ENCODE measurements at regions not wholly inside any gene's neighbourhood (a gene's known extent, or its start where the extent isn't known, plus 50 kb on each side); places are given as distances from the start of the nearest gene placed in this dataset.
"Not testable (repeated sequence)": the region's sequence is repeated elsewhere in the genome, so short reads cannot be mapped to it uniquely, and the experiment has no call there.

DNA sequence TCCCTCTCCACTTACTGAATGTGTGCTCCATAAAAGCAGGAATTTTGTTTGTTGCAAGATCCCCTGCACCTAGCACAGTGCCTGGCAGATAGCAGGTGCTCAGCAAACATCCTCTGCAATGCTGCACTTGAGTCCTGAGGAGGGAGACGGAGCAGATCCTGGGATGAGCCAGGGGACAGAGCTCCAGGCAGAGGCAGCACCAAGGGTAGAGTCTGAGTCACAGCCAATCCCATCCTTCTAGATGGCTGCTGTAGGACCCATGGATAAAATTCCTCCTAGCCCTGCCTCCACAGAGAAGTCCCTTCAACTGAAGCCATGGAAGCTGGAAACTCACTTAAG, 59.3 kb upstream of the SULF2 start:
- H3K27me3 ChIP-seq (replicated peaks; ENCODE audit: insufficient read depth, low read depth, low read length, poor library complexity); H3K9me3 ChIP-seq (ENCODE audit: low read depth, low read length, poor library complexity, severe bottlenecking); BruUV-seq (replicated peaks); H3K27ac ChIP-seq (ENCODE audit: low read depth, low read length, poor library complexity, severe bottlenecking); DNase-seq (ENCODE audit: low spot score); H3K4me1 ChIP-seq (ENCODE audit: insufficient read depth, low read length, poor library complexity, severe bottlenecking); POLR2A ChIA-PET (ENCODE audit: low non-redundant PET); H3K4me3 ChIP-seq (ENCODE audit: low read depth, low read length, poor library complexity, severe bottlenecking); CTCF ChIA-PET; H3K36me3 ChIP-seq (ENCODE audit: insufficient read depth, low read length, poor library complexity, severe bottlenecking): not testable (repeated sequence)
- intact Hi-C loops (cut with micrococcal nuclease; ENCODE audit: unreplicated experiment), result loop anchor here (10.0 kb wide), 1 partner anchor 50 kb away; no protein-coding TSS in a partner anchor

DNA sequence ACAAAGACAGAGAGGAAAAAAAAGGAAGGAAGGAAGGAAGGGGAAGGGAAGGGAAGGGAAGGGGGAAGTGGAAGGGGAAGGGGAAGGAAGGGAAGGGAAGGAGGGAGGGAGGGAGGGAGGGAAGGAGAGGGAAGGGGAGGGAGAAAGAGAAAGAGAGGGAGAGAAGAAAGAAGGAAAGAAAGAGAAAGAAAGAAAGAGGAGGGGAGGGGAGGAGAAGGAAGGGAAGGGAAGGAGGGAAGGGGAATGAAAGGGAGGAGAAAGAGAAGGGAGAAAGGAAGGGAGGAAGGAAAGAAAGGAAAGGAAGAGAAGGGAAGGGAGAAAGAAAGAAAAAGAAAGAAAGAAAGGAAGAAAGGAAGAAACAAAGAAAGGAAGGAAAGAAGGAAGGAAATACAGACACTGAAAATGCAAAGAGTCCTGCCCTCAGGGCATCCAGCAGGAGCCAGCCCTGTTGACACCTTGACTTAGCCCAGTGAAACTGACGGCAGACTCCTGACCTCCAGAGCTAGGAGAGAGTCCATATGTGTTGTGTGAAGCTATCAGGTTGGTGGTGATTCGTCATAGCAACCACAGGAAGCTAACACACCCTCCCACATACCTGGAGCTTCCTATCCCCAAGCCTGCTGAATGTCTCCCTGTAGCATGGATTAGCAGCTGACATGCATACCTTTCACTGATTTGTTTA, 58.7 kb upstream of the SULF2 start:
- CTCF ChIA-PET, result no interaction called here
- Histone ChIP-seq H3K36me3 (ENCODE audit: insufficient read depth, low read length, poor library complexity, severe bottlenecking) (no peaks in the 10 kb centered on the region), H3K4me3 (ENCODE audit: low read depth, low read length, poor library complexity, severe bottlenecking) (no peak overlapping the region), H3K27ac (ENCODE audit: low read depth, low read length, poor library complexity, severe bottlenecking) (no peak overlapping the region), H3K9me3 (ENCODE audit: low read depth, low read length, poor library complexity, severe bottlenecking) (no peaks in the 10 kb centered on the region), H3K4me1 (ENCODE audit: insufficient read depth, low read length, poor library complexity, severe bottlenecking) (no peaks in the 10 kb centered on the region), H3K27me3 (replicated peaks; ENCODE audit: insufficient read depth, low read depth, low read length, poor library complexity) (no peaks in the 10 kb centered on the region)
- TF ChIP-seq EZH2 (IDR thresholded peaks at IDR 0.05; ENCODE audit: borderline replicate concordance, low read depth, low read length, poor library complexity, severe bottlenecking), result no peak
- TF ChIP-seq, protein P1, sequence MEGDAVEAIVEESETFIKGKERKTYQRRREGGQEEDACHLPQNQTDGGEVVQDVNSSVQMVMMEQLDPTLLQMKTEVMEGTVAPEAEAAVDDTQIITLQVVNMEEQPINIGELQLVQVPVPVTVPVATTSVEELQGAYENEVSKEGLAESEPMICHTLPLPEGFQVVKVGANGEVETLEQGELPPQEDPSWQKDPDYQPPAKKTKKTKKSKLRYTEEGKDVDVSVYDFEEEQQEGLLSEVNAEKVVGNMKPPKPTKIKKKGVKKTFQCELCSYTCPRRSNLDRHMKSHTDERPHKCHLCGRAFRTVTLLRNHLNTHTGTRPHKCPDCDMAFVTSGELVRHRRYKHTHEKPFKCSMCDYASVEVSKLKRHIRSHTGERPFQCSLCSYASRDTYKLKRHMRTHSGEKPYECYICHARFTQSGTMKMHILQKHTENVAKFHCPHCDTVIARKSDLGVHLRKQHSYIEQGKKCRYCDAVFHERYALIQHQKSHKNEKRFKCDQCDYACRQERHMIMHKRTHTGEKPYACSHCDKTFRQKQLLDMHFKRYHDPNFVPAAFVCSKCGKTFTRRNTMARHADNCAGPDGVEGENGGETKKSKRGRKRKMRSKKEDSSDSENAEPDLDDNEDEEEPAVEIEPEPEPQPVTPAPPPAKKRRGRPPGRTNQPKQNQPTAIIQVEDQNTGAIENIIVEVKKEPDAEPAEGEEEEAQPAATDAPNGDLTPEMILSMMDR (conservative IDR thresholded peaks at IDR 0.05; ENCODE audit: low read depth, low read length), result no peak
- POLR2A ChIA-PET (ENCODE audit: low non-redundant PET), result no interaction called here
- no TSS peak for BruUV-seq (replicated peaks)
- DNase-seq (ENCODE audit: low spot score), result no peak
- intact Hi-C loops (cut with micrococcal nuclease; ENCODE audit: unreplicated experiment), result loop anchor here (10.0 kb wide), 1 partner anchor 51 kb away; no protein-coding TSS in a partner anchor

DNA sequence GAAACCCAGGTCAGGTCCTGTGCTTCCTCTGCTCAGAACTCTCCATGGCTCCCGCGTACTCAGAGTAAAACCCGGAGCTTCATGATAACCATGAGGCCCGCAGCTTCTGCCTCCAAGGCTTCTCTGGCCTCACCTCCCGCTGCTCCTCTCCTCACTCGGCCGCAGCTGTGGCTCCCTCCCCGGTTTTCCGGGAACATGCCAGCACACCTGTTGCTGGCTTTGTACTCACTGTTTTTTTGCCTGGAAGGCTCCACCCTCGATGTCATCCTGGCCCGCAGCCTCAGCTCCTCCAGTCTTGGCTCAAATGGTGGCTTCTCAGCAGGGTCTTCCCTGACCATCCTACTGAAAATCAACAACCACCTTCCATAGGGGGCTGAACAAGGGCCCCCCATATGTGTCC, 57.7 kb upstream of the SULF2 start:
- BruUV-seq (replicated peaks); H3K4me1 ChIP-seq (ENCODE audit: insufficient read depth, low read length, poor library complexity, severe bottlenecking); H3K27ac ChIP-seq (ENCODE audit: low read depth, low read length, poor library complexity, severe bottlenecking); POLR2A ChIA-PET (ENCODE audit: low non-redundant PET); H3K9me3 ChIP-seq (ENCODE audit: low read depth, low read length, poor library complexity, severe bottlenecking); H3K4me3 ChIP-seq (ENCODE audit: low read depth, low read length, poor library complexity, severe bottlenecking); CTCF ChIA-PET; H3K27me3 ChIP-seq (replicated peaks; ENCODE audit: insufficient read depth, low read depth, low read length, poor library complexity); DNase-seq (ENCODE audit: low spot score); H3K36me3 ChIP-seq (ENCODE audit: insufficient read depth, low read length, poor library complexity, severe bottlenecking): not testable (repeated sequence)
- intact Hi-C loops (cut with micrococcal nuclease; ENCODE audit: unreplicated experiment), result loop anchor here (10.0 kb wide), 1 partner anchor 52 kb away; no protein-coding TSS in a partner anchor

DNA sequence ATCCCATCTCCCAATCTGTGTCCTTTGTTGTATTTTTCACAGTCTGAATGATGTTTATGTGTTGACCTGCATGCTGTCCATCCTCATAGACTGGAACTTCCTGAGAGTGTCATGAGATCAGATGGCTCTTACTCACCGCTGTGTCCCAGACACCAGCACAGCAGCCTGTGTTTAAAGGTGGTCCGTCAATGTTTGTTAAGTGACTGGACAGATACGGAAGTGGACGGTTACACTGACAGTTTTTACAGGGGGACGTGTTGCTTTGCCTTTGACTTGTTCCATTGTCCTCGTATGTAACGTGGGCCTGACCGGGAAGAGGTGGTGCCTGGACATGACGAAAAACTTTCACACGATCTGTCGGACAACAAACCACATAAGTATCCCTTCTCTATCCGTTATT, 56.7 kb upstream of the SULF2 start:
- H3K27me3 ChIP-seq (replicated peaks; ENCODE audit: insufficient read depth, low read depth, low read length, poor library complexity); H3K4me1 ChIP-seq (ENCODE audit: insufficient read depth, low read length, poor library complexity, severe bottlenecking); BruUV-seq (replicated peaks); POLR2A ChIA-PET (ENCODE audit: low non-redundant PET); DNase-seq (ENCODE audit: low spot score); CTCF ChIA-PET; H3K9me3 ChIP-seq (ENCODE audit: low read depth, low read length, poor library complexity, severe bottlenecking); H3K36me3 ChIP-seq (ENCODE audit: insufficient read depth, low read length, poor library complexity, severe bottlenecking); H3K4me3 ChIP-seq (ENCODE audit: low read depth, low read length, poor library complexity, severe bottlenecking); H3K27ac ChIP-seq (ENCODE audit: low read depth, low read length, poor library complexity, severe bottlenecking): not testable (repeated sequence)
- intact Hi-C loops (cut with micrococcal nuclease; ENCODE audit: unreplicated experiment), result loop anchor here (10.0 kb wide), 1 partner anchor 53 kb away; no protein-coding TSS in a partner anchor

DNA sequence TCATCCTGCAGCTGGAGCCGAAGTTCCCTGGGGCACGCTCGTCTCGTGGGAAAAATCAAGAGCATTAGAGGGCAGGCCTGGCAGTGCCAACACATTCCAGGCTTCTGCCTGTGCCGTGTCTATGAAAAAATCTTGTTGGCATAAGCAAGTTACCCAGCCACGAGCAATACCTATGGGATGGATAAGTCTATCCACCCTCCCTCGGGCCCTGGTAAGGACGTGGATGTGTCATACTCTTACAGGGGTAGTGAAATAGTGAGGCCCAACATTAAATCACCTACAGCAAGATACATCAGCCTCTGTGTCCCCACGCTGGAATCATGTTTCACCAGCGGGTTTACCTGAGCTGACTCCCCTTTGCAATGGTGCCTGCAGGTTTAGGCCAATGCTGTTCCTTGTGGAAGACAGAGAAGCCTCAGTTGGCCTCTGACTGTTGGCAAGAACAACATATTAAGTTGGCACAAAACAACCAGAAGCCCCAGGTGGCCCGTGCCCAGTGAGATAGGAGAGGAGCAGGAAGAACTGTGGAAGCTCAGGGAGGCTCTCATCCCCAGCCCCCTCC, 51.1 kb upstream of the SULF2 start:
- H3K4me1 ChIP-seq (ENCODE audit: insufficient read depth, low read length, poor library complexity, severe bottlenecking); DNase-seq (ENCODE audit: low spot score); BruUV-seq (replicated peaks); CTCF ChIA-PET; H3K27ac ChIP-seq (ENCODE audit: low read depth, low read length, poor library complexity, severe bottlenecking); H3K27me3 ChIP-seq (replicated peaks; ENCODE audit: insufficient read depth, low read depth, low read length, poor library complexity); H3K36me3 ChIP-seq (ENCODE audit: insufficient read depth, low read length, poor library complexity, severe bottlenecking); H3K9me3 ChIP-seq (ENCODE audit: low read depth, low read length, poor library complexity, severe bottlenecking); intact Hi-C loops (cut with micrococcal nuclease; ENCODE audit: unreplicated experiment); POLR2A ChIA-PET (ENCODE audit: low non-redundant PET); H3K4me3 ChIP-seq (ENCODE audit: low read depth, low read length, poor library complexity, severe bottlenecking): not testable (repeated sequence)

Data from A673 (cell line).